HG03521 (cell line): ENCODE measurements at regions not wholly inside any gene's neighbourhood (a gene's known extent, or its start where the extent isn't known, plus 50 kb on each side); places are given as distances from the start of the nearest gene placed in this dataset.

Experiments
- ATAC-seq: cut with Tn5 transposase; IDR thresholded peaks from one replicate; pipeline ENCODE4 v1.9.1; 2021; ENCODE audit warnings: mild to moderate bottlenecking, moderate library complexity; ENCODE audit not compliant: unreplicated experiment

DNA sequence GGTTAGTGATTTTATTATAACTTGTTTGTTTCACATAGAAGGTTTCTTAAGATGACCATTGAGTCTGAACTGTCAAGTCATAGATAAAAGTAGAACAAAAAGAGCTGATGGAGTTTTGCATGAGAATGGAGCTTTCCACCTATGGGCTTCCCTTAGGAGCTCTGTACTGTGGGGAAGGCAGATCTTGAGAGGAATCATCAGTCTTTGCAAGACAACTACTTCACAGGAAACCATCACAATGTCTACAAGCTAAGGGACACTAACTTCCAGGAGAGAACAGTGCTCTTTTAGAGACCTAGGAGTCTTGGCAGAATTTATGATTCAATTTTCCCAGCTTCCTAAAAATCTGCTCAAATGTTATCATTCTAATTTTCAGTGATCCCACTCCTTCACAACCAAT lies 78.2 kb downstream of the FBXO5 start:
- ATAC-seq: no peak

DNA sequence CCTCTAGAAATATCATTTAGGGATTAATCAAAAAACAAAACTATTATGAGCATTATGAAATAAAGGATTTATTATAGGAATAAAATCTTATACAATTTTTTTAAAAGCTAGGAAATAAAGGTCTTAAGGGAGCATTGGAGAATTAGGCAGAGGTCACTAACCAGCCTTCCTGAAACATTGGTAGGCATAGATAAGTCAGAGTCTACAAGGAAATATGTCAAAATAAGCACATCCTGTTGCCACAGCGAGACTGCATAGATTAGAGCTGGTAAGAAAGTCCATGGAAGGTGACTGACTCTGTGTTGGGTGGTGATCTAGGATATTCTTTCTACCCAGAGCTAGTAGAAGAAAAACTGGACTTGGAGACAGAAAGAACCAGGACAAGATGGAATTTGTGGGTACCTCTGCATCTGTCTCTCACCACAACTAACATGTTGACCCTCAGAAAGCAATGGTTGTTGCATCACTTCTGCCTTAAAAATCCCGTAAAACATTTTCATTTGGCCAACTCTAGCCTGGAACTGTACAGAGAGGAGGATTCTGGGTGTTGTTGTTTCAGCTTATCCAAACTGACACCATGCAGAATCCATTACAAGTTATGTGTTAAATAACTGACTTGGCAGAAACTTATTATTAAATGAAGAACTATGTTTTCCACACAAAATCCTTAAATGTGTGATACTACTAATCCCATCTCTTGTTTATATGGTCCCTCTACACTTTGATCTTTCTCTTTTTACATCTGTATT lies 77.1 kb downstream of the FBXO5 start:
- no peak for ATAC-seq

DNA sequence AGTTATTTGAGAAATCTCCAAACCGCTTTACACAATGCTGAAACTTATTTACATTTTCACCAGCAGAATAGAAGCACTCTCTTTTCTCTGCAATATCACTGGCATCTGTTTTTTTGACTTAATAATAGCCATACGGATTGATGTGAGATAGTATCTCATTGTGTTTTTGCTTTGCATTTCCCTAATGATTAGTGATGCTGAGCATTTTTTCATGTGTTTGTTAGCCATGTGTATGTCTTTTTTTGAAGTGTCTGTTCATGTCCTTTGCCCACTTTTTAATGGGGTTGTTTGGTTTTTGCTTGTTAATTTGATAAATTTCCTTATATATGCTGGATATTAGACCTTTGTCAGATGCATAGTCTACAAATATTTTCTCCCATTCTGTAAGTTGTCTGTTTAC lies 73.6 kb downstream of the FBXO5 start:
- no peak for ATAC-seq

DNA sequence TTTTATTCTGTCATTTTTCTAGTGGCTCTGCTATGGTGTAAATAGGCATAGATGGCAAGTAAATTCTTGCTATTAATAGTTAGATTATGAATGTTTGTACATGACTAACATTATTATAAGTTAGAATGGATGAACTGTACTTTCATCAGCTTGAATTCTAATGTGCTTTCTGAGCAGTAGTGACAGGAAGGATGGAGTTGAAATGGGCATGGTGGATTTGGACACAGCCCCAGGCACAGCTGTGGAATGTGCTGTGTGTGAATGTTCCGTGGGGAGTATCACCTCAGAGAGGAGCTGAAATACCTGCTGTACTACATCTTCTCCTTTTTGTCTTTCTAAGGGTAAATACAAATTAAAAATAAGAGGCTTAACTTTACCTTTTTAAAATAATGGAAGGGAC lies 66.8 kb downstream of the FBXO5 start:
- ATAC-seq: no peak

DNA sequence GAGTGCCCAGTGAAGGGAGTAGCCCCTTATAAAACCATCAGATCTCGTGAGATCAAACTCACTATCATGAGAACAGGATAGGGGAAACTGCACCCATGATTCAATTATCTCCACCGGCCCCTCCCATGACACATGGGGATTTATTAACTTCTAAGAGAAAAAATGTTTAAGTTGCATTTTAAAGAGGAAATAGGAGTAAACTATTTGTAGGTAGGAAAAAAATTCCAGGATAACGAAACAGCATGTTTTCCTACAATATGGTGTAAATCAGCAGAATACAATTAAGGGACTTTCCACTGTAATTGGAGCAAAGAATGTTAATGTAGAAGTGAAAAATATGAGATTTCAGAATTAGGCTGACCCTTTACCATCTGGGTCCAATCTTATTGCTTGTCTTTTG lies 63.9 kb downstream of the FBXO5 start:
- ATAC-seq: no peak

DNA sequence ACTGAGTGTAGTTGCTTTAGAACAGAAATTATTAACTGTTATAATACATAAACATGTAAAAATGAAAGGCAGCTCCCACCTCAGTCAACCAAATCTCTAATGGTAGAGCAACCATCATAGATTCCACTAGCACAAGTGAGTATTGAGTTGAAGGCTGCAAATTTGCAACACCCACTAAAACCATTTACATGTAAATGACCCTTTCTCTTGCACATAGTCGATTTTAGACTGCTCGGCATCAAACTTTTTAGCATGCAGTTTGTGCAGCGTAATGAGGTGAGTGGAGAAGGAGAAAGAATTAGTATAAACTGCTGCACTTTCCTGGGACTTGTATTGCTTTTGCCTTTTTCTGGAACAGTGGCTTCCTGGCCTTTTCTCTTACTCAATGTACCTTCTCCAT lies 62.8 kb downstream of the FBXO5 start:
- no peak for ATAC-seq
